PFSK-1 (cell line): ENCODE measurements at regions not wholly inside any gene's neighbourhood (a gene's known extent, or its start where the extent isn't known, plus 50 kb on each side); places are given as distances from the start of the nearest gene placed in this dataset.

Experiments used
- FOXP2 ChIP-seq: optimal IDR thresholded peaks from 2 replicates; pipeline ENCODE3; 2011; ENCODE audit warnings: borderline replicate concordance, control low read depth, inconsistent platforms; ENCODE audit not compliant: insufficient read depth; ENCODE audit errors: extremely low read length, extremely low read depth
- POLR2AphosphoS5 ChIP-seq: IDR thresholded peaks from 2 replicates; pipeline ENCODE4 v1.6.1; 2012; ENCODE audit warnings: low read depth, mild to moderate bottlenecking, control low read depth, low read length, moderate library complexity
- REST ChIP-seq, 2 experiments: IDR thresholded peaks; 2 replicates each; pipeline versions ENCODE4 v1.6.1 to v1.8.0; 2011 to 2012; ENCODE audit warnings: low read depth in 2 of 2, low read length in 2 of 2, control low read depth in 1 of 2, inconsistent platforms in 1 of 2, mild to moderate bottlenecking in 1 of 2, moderate library complexity in 1 of 2; ENCODE audit not compliant: insufficient read depth in 1 of 2
- SIN3A ChIP-seq: IDR thresholded peaks from 2 replicates; pipeline ENCODE4 v1.6.1; 2012; ENCODE audit warnings: mild to moderate bottlenecking, low read length, moderate library complexity, borderline replicate concordance; ENCODE audit not compliant: insufficient read depth
- TAF1 ChIP-seq: IDR thresholded peaks from 2 replicates; pipeline ENCODE4 v1.6.1; 2012; ENCODE audit warnings: low read length, control low read depth, borderline replicate concordance; ENCODE audit not compliant: insufficient read depth

- TF ChIP-seq POLR2AphosphoS5 = no peak
- TF ChIP-seq SIN3A = no peak
- TF ChIP-seq FOXP2 = no peak
These were observed 406.2 kb downstream of the SUCLG1 start for GRCh38 chr2:84052913-84053312.

DNA sequence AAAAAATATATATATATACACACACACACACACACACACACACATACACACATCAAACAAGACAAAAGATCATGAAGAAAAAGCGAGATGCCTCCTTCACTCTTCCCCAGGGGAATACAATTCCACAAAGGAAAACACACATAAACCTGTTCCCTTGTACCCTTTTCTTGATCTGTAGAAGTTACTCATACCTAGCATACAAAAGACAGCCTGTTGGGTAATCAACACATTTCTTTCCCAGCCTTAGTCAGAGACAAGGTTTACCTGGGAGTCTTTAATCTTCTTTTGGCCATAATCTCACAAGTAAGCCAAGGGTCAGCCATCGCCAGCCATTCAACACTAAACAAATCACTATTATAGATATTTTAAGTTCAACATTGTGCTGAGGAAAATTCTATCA, 407.0 kb downstream of the SUCLG1 start:
- no peak for TF ChIP-seq POLR2AphosphoS5
- no peak for TF ChIP-seq SIN3A
- TF ChIP-seq REST (IDR thresholded peaks at IDR 0.05; ENCODE audit: insufficient read depth in 1 of 2, low read depth in 2 of 2, low read length in 2 of 2) = no peak
- no peak for TF ChIP-seq FOXP2
- TF ChIP-seq TAF1 = no peak

- no peak for TF ChIP-seq POLR2AphosphoS5
- TF ChIP-seq SIN3A = no peak
- TF ChIP-seq TAF1 = no peak
- no peak for TF ChIP-seq FOXP2
- no peak for TF ChIP-seq REST (IDR thresholded peaks at IDR 0.05; ENCODE audit: insufficient read depth in 1 of 2, low read depth in 2 of 2, low read length in 2 of 2)
These were observed 410.1 kb downstream of the SUCLG1 start for GRCh38 chr2:84048964-84049363.

GRCh38 chr2:84041506-84041905, 417.6 kb downstream of the SUCLG1 start:
- TF ChIP-seq SIN3A = no peak
- TF ChIP-seq TAF1 = no peak
- TF ChIP-seq REST (IDR thresholded peaks at IDR 0.05; ENCODE audit: insufficient read depth in 1 of 2, low read depth in 2 of 2, low read length in 2 of 2) = no peak
- TF ChIP-seq POLR2AphosphoS5 = no peak
- no peak for TF ChIP-seq FOXP2

DNA sequence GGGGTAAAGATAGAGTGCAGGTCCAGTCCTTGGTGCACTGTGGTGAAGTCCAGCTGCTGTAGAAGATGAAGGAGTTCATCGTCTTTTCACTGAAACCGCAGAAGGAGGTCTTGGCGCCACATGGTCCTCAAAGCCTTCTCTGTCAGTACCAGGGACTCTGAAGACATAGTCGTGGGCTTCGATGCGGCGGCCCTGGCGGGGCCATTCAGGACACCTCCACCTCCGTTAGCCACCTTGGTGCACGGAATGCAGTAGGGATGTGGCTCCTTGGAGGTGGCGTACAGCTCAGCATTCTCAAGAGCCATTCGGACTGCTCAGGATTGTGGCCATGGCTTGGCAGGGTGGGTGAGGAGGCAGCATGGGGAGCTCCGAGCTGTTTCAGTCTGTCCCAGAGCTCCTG, 418.8 kb downstream of the SUCLG1 start:
- TF ChIP-seq FOXP2 (no peak), TAF1 (no peak)

GRCh38 chr2:84038866-84039265, 420.2 kb downstream of the SUCLG1 start:
- TF ChIP-seq POLR2AphosphoS5 (no peak), SIN3A (no peak), FOXP2 (no peak), TAF1 (no peak), REST (IDR thresholded peaks at IDR 0.05; ENCODE audit: insufficient read depth in 1 of 2, low read depth in 2 of 2, low read length in 2 of 2) (no peak)
